Vagina (tissue), 2 donors: ENCODE measurements at regions not wholly inside any gene's neighbourhood (a gene's known extent, or its start where the extent isn't known, plus 50 kb on each side); places are given as distances from the start of the nearest gene placed in this dataset.

Source experiments
- DNase-seq, 2 donors: peaks; one replicate each; pipeline ENCODE4 v3.0.0-alpha.2; 2017; ENCODE audit errors: extremely low spot score in 2 of 2
- H3K27ac ChIP-seq: fragments of 200-600 bp; sonication (generic); one replicate; pipeline ENCODE4 v1.5.1; 2019
- H3K27me3 ChIP-seq: fragments of 200-600 bp; sonication (generic); one replicate; pipeline ENCODE4 v1.5.1; 2019
- H3K36me3 ChIP-seq, 2 donors: fragments of 200-600 bp; sonication (generic); one replicate each; pipeline ENCODE4 v1.5.1; 2017 to 2019
- H3K4me1 ChIP-seq: fragments of 200-600 bp; sonication (generic); one replicate; pipeline ENCODE4 v1.5.1; 2019
- H3K4me3 ChIP-seq, 2 donors: fragments of 200-600 bp; sonication (generic); 1 replicate in 1 of 2; 2 replicates in 1 of 2; pipeline ENCODE4 v1.5.1; 2016 to 2019
- H3K9me3 ChIP-seq: fragments of 200-600 bp; sonication (generic); one replicate; pipeline ENCODE4 v1.5.1; 2019
- CTCF ChIP-seq, 3 experiments: fragments of 450-650 bp in 2 of 3; fragments of 200-600 bp in 1 of 3; sonication (generic) in 1 of 3; IDR thresholded peaks; one replicate each; pipeline ENCODE4 v1.5.1; 2017 to 2019; ENCODE audit warnings: antibody characterized with exemption in 3 of 3, mild to moderate bottlenecking in 2 of 3, moderate library complexity in 2 of 3
- POLR2A ChIP-seq, 2 donors: fragments of 450-650 bp; IDR thresholded peaks; one replicate each; pipeline ENCODE4 v1.6.1; 2017; ENCODE audit warnings: antibody characterized with exemption in 2 of 2, mild to moderate bottlenecking in 2 of 2, moderate library complexity in 2 of 2
- POLR2AphosphoS5 ChIP-seq, 2 donors: sonication (generic); formaldehyde crosslinking; IDR thresholded peaks; one replicate each; pipeline ENCODE4 v1.9.0; 2017; ENCODE audit warnings: antibody characterized with exemption in 2 of 2, mild to moderate bottlenecking in 2 of 2, low read depth in 1 of 2; ENCODE audit not compliant: insufficient read depth in 1 of 2
- intact Hi-C: fragments of 100-400 bp; cut with DNase I; formaldehyde crosslinking; loops from one replicate; pipeline ENCODE4 v1.15.1; 2023

- Histone ChIP-seq H3K36me3 (no peaks in the 10 kb centered on the region), H3K4me3 (no peak overlapping the region), H3K4me1 (no peaks in the 10 kb centered on the region), H3K27me3 (no peaks in the 10 kb centered on the region), H3K9me3 (no peaks in the 10 kb centered on the region), H3K27ac (no peak overlapping the region)
- no peak for TF ChIP-seq CTCF (IDR thresholded peaks at IDR 0.05)
- no peak for TF ChIP-seq POLR2AphosphoS5 (IDR thresholded peaks at IDR 0.05; ENCODE audit: insufficient read depth in 1 of 2, low read depth in 1 of 2)
- TF ChIP-seq POLR2A (IDR thresholded peaks at IDR 0.05), result no peak
- intact Hi-C loops, result no loop called here
- no peak for DNase-seq
These were observed 579.4 kb downstream of the JRKL start for GRCh38 chr11:96969251-96969650.

- Histone ChIP-seq H3K27me3 (no peaks in the 10 kb centered on the region), H3K9me3 (no peaks in the 10 kb centered on the region)
These were observed 588.9 kb downstream of the JRKL start for GRCh38 chr11:96978751-96979150.

DNA sequence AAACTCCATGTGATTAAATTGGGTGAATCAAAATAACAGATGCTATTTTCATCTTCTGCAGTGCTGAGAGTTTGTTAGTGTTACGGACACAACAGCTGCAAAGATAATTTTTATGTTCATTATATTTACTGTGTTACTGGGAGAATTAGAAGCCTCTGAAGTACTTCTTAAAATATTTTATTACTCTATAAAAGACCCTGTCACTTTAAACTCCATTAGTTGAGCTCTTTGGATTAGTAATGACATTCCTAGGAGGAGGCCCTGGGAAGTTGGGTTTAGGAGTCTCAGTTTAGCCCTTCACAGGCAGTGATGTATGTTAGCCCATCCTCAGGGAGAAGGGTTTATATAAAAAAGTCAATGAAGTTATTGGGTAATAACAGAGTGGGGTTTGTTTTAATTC is 596.7 kb downstream of the JRKL start:
- H3K27ac ChIP-seq, result no peak overlapping the region
- TF ChIP-seq POLR2AphosphoS5 (IDR thresholded peaks at IDR 0.05; ENCODE audit: insufficient read depth in 1 of 2, low read depth in 1 of 2), result no peak
- no peak for TF ChIP-seq POLR2A (IDR thresholded peaks at IDR 0.05)
- TF ChIP-seq CTCF (IDR thresholded peaks at IDR 0.05), result no peak
- no peaks in the 10 kb centered on the region for H3K9me3 ChIP-seq
- DNase-seq, result no peak
- H3K36me3 ChIP-seq, result no peaks in the 10 kb centered on the region
- no peaks in the 10 kb centered on the region for H3K4me1 ChIP-seq
- H3K27me3 ChIP-seq, result no peaks in the 10 kb centered on the region
- no peak overlapping the region for H3K4me3 ChIP-seq
- intact Hi-C loops, result no loop called here

More at GRCh38 chr11:96978751-96979150, 588.9 kb downstream of the JRKL start:
- DNase-seq, result no peak
- H3K27ac ChIP-seq, result no peak overlapping the region
- no peaks in the 10 kb centered on the region for H3K36me3 ChIP-seq
- no peaks in the 10 kb centered on the region for H3K4me1 ChIP-seq
- no peak overlapping the region for H3K4me3 ChIP-seq
- intact Hi-C loops, result no loop called here
- TF ChIP-seq POLR2AphosphoS5 (IDR thresholded peaks at IDR 0.05; ENCODE audit: insufficient read depth in 1 of 2, low read depth in 1 of 2) (no peak), CTCF (IDR thresholded peaks at IDR 0.05) (no peak), POLR2A (IDR thresholded peaks at IDR 0.05) (no peak)

GRCh38 chr11:96990914-96991313 is 601.1 kb downstream of the JRKL start:
- no peak for DNase-seq

GRCh38 chr11:97000481-97000880 is 610.7 kb downstream of the JRKL start:
- Histone ChIP-seq H3K4me3 (no peak overlapping the region), H3K36me3 (no peaks in the 10 kb centered on the region), H3K27ac (no peak overlapping the region), H3K4me1 (no peaks in the 10 kb centered on the region), H3K9me3 (no peaks in the 10 kb centered on the region), H3K27me3 (no peaks in the 10 kb centered on the region)
- DNase-seq, result no peak
- intact Hi-C loops, result no loop called here
- TF ChIP-seq POLR2A (IDR thresholded peaks at IDR 0.05) (no peak), CTCF (IDR thresholded peaks at IDR 0.05) (no peak), POLR2AphosphoS5 (IDR thresholded peaks at IDR 0.05; ENCODE audit: insufficient read depth in 1 of 2, low read depth in 1 of 2) (no peak)

More at GRCh38 chr11:96990914-96991313, 601.1 kb downstream of the JRKL start:
- H3K4me3 ChIP-seq, result no peak overlapping the region
- no peaks in the 10 kb centered on the region for H3K27me3 ChIP-seq
- H3K27ac ChIP-seq, result no peak overlapping the region
- H3K4me1 ChIP-seq, result no peaks in the 10 kb centered on the region
- TF ChIP-seq POLR2AphosphoS5 (IDR thresholded peaks at IDR 0.05; ENCODE audit: insufficient read depth in 1 of 2, low read depth in 1 of 2), result no peak
- no peak for TF ChIP-seq POLR2A (IDR thresholded peaks at IDR 0.05)
- no peak for TF ChIP-seq CTCF (IDR thresholded peaks at IDR 0.05)
- no peaks in the 10 kb centered on the region for H3K9me3 ChIP-seq
- no peaks in the 10 kb centered on the region for H3K36me3 ChIP-seq
- intact Hi-C loops, result no loop called here
